ENCODE measurements at regions not wholly inside any gene's neighbourhood (a gene's known extent, or its start where the extent isn't known, plus 50 kb on each side); places are given as distances from the start of the nearest gene placed in this dataset.

DNA sequence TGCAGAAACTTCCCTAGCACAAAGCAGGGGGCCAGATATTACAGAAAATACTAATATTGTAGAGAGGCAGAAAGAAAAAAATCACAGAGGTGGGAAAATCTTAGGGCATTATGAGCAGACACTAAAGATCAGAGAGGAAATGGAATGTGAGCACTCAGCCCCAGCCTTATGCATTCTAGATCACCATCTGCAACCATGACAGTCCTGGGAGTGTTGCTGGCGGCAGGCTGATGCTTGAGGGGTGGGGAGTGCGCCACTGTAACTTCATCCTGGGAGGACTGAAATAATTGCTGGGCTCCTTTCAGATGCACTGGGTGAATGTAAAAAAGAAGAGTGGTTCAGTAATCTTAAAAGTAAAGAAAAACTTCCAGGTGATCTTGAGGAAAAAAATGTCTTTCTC, 427.6 kb upstream of the SEMA6D start:
- DNase-seq = no peak
- ATAC-seq = no peak
- H3K36me3 Mint-ChIP-seq (ENCODE audit: insufficient read depth) = no peaks in the 10 kb centered on the region
- no peaks in the 10 kb centered on the region for H3K9me3 Mint-ChIP-seq
- H3K4me1 Mint-ChIP-seq (ENCODE audit: low read depth) = no peaks in the 10 kb centered on the region
- H3K27me3 Mint-ChIP-seq (ENCODE audit: low read depth) = no peaks in the 10 kb centered on the region
- H3K4me3 Mint-ChIP-seq = no peak overlapping the region

DNA sequence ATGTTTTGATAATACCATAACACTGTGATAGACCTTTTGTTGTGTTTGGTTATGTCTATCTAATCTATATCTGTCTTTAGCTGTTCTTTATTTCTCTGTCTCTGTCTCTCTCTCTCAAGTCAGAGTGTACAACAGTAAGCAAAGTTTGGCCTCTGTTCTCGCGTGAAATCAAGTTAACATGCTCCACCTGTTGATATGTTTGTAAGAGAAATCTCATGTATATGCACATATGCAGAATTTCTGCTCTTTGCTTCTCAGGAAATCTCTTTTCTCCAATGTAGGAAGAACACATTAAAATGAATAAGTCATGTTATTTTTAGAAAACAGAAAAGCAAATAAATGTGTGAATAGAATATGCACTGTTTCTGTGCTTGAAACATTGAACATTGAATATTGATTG, 425.5 kb upstream of the SEMA6D start:
- ATAC-seq = no peak
- no peaks in the 10 kb centered on the region for H3K4me1 Mint-ChIP-seq (ENCODE audit: low read depth)
- no peaks in the 10 kb centered on the region for H3K27me3 Mint-ChIP-seq (ENCODE audit: low read depth)

DNA sequence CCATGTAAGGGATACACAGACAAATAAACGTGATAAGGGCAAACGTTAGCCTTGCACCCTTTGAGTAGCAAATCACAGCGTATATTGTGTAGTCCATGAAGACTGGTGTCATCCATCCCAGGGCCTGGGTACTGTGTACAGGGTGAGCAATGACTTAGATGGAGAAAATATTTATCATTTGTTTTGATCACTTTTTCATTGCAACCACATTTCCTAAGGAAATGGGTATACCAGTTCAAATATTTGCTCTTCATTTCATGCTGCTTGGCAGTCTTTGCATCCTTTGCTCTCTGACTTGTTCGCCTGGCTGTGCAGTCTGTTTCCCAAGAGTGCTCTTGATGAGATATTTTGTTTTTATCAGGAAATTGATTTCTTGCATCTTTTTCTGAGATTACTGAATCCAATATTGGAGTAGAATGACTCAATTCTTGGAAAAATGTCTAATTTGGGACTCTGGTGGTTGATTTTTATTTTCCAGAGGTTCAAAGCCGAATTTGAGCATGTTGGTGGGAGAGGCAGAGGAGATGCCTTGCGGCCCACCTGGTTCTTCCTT, 424.6 kb upstream of the SEMA6D start:
- no peaks in the 10 kb centered on the region for H3K27me3 Mint-ChIP-seq (ENCODE audit: low read depth)
- H3K36me3 Mint-ChIP-seq (ENCODE audit: insufficient read depth) = no peaks in the 10 kb centered on the region
- ATAC-seq (no peak), DNase-seq (no peak)
- H3K4me3 Mint-ChIP-seq = no peak overlapping the region
- H3K9me3 Mint-ChIP-seq = no peaks in the 10 kb centered on the region
- no peaks in the 10 kb centered on the region for H3K4me1 Mint-ChIP-seq (ENCODE audit: low read depth)

More for the DNA sequence above, 425.5 kb upstream of the SEMA6D start:
- Mint-ChIP-seq H3K9me3 (no peaks in the 10 kb centered on the region), H3K4me3 (no peak overlapping the region), H3K36me3 (ENCODE audit: insufficient read depth) (no peaks in the 10 kb centered on the region)
- DNase-seq = no peak

DNA sequence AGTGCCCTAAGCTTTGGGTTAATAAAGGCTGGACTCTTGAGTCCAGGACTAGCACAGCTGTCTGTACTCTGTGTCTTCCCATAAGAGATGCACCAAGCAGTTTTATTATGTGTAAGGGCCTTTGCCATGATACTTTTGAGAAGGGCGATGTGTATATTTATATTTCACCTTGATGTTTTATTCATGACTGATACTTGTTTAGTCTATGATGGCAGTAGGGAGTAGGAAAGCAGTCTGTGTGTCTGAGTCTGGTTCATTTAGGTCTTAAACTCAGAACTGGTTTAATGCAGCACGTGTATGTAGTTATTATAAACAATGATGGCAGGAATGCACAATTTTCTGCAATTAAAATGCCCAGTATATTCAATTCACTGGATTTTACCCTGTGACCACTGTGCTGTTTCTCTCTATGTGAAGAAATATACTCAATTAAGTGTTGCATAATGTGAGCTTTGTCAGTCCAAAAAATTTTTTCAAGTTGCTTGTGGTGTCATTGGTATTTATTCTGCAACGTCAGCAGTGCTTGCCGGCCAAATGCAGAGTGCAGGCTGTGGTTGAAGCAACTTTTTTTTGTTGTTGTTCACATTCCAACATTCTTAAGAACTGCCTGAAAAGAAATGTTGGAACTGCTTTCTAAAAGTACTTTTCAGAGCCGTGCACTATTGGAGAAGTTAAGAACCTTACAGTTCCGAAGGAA, 423.7 kb upstream of the SEMA6D start:
- H3K9me3 Mint-ChIP-seq = no peaks in the 10 kb centered on the region
- DNase-seq (no peak), ATAC-seq (no peak)
- no peaks in the 10 kb centered on the region for H3K27me3 Mint-ChIP-seq (ENCODE audit: low read depth)
- no peaks in the 10 kb centered on the region for H3K4me1 Mint-ChIP-seq (ENCODE audit: low read depth)
- H3K36me3 Mint-ChIP-seq (ENCODE audit: insufficient read depth) = no peaks in the 10 kb centered on the region
- H3K4me3 Mint-ChIP-seq = no peak overlapping the region

DNA sequence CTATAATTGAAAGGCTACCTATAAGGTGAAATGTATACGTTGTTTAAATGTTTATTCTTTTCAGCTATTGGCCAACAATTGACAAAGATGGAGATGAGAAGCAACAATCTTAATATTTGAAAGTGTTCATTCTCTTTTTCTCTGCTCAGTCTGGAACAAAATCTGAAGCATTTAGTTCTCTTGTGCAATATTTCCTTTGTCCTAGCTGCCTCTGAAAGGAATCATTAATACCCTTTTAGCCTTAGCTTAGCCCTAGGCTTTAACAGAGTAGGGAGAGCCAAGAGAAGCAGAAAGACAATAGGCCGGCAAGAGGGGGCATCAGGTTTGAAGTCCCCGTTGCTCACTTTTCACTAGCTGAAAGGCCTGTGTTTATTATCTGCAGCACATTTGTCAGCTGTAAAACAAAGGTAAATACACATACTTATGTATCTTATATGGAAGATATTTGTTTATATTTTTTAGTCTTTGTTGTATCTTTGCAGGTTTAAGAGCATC, 422.5 kb upstream of the SEMA6D start:
- Mint-ChIP-seq H3K9me3 (no peaks in the 10 kb centered on the region), H3K36me3 (ENCODE audit: insufficient read depth) (no peaks in the 10 kb centered on the region), H3K4me1 (ENCODE audit: low read depth) (no peaks in the 10 kb centered on the region), H3K4me3 (no peak overlapping the region), H3K27me3 (ENCODE audit: low read depth) (no peaks in the 10 kb centered on the region)
- ATAC-seq (no peak), DNase-seq (no peak)

DNA sequence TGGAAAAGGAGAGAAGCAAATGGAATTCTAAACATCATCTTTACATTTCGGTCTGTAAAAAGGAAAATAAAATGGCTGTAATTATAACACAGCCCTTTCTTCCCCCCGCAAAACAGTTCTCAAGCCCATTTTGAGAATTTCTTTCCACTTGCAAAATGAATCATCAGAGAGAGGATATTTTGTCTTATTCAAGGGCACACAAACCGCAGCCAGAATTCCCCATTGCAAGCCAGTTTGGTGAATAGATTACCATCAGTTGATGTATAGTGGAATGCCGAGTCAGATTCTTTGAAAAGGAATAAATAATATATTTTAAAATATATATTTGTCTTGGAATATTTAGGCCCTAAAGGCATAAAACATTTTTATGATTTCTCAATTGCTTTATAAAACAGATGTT, 420.4 kb upstream of the SEMA6D start:
- no peaks in the 10 kb centered on the region for H3K9me3 Mint-ChIP-seq
- no peak overlapping the region for H3K4me3 Mint-ChIP-seq
- H3K4me1 Mint-ChIP-seq (ENCODE audit: low read depth) = no peaks in the 10 kb centered on the region
- H3K36me3 Mint-ChIP-seq (ENCODE audit: insufficient read depth) = no peaks in the 10 kb centered on the region
- no peaks in the 10 kb centered on the region for H3K27me3 Mint-ChIP-seq (ENCODE audit: low read depth)
- DNase-seq = no peak
- no peak for ATAC-seq

DNA sequence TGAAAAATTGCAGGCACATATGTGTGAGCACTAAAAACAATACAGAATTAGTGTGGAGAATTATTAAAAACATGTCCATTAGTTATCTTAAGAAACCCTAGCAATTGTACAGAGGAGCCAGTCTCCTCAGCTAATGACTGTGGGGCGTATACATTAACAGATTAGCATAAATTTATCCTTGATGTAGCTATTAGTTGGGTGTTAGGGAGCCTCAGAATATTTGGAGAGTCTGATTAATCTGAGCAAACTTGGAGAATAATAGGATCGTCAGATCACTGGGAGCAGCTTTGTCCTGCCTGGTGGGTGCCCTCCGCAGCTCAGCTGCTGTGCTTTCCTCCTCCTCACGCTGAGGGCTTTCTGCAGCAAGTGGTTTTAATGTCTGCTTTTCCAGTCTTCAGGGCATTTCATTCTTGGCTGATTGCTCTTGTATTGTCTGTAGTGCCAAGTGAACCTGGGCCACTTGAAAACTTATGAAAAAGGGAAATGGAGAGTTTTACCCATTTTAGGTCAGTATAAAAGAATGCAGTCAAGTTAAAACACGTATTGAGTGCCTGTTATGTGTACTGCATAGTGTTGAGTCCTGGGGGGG, 417.4 kb upstream of the SEMA6D start:
- Mint-ChIP-seq H3K27me3 (ENCODE audit: low read depth) (no peaks in the 10 kb centered on the region), H3K9me3 (no peaks in the 10 kb centered on the region), H3K4me1 (ENCODE audit: low read depth) (no peaks in the 10 kb centered on the region), H3K4me3 (no peak overlapping the region), H3K36me3 (ENCODE audit: insufficient read depth) (no peaks in the 10 kb centered on the region)
- no peak for ATAC-seq
- DNase-seq = no peak

DNA sequence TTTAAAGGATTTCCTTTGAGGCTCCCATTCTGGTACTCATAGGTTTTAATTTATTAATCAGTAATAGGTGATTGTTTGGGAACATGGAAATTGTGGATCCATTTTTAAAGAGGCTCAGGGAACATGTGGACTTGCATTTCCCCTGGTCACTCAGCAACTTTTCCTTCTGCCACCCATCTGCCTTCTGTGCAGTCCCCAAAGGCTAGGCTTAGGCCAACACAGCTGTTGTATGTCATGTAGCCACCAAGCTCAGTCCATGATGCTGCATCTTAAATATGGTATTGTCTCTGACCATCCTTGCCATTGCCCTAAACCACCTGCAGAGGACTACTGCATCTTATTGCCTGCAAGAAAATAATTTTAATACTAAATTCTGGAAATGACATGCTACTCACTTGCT, 416.7 kb upstream of the SEMA6D start:
- Mint-ChIP-seq H3K4me1 (ENCODE audit: low read depth) (no peaks in the 10 kb centered on the region), H3K4me3 (no peak overlapping the region), H3K9me3 (no peaks in the 10 kb centered on the region), H3K36me3 (ENCODE audit: insufficient read depth) (no peaks in the 10 kb centered on the region), H3K27me3 (ENCODE audit: low read depth) (no peaks in the 10 kb centered on the region)
- ATAC-seq = no peak
- no peak for DNase-seq

DNA sequence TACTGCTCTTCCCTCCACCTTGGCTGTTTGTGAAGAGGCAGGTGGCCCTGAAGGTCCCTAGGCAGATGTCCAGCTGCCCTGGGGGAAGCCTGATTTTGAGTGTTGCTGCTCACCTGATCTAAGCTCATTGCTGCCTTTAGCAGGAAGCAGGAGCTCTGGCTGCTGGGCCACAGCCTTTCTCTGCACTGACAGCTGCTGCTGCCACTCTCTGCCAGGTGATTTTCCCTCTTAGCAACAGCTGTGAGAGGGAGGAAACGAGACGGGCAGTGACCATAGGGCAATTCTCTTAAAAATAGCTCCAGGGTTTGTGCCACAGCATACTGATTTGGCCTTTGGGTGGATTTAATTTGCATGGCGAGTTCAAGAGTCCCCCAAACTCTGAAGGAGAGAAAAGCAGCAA, 415.8 kb upstream of the SEMA6D start:
- H3K27me3 Mint-ChIP-seq (ENCODE audit: low read depth) = no peaks in the 10 kb centered on the region
- DNase-seq (no peak), ATAC-seq (no peak)
- no peak overlapping the region for H3K4me3 Mint-ChIP-seq
- H3K36me3 Mint-ChIP-seq (ENCODE audit: insufficient read depth) = no peaks in the 10 kb centered on the region
- no peaks in the 10 kb centered on the region for H3K4me1 Mint-ChIP-seq (ENCODE audit: low read depth)
- H3K9me3 Mint-ChIP-seq = no peaks in the 10 kb centered on the region

DNA sequence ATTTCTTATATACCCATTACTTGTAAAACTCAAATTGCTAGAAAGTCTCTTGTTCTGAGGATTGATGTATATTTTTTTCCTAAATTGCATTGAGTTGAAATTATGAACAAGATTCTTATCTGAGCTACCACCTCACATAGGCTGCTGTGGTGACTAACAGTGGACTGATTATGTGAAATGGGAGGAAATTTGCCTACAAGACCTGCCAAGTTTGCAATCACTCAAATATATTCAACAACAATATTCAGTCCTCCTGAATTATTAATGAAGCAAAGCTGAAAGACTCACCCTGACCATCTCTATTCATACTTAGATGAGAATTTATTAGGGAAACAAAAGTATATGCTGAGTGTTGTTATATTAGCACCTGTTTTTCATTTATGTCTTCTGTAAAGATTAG, 412.6 kb upstream of the SEMA6D start:
- DNase-seq (no peak), ATAC-seq (no peak)
- Mint-ChIP-seq H3K4me3 (no peak overlapping the region), H3K9me3 (no peaks in the 10 kb centered on the region), H3K4me1 (ENCODE audit: low read depth) (no peaks in the 10 kb centered on the region), H3K36me3 (ENCODE audit: insufficient read depth) (no peaks in the 10 kb centered on the region), H3K27me3 (ENCODE audit: low read depth) (no peaks in the 10 kb centered on the region)

DNA sequence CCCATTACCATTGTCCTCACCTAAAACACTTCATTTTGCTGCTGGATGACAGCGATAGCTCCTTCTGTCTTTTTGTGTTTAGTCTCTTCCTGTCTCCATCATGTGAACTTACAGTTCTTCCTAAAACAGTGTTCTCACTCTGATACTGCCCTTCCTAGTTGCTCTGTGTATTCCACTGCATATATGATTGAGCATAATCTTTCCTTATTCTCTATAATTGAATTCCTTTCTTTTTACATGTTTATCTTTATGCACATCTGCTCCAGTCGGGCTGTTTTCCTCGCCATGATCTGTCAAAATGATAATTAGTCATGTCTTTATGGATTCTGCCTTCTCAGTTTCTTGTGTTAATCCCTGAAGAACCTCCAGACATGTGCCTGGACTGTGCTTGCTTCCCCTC, 405.1 kb upstream of the SEMA6D start:
- DNase-seq = no peak
- Mint-ChIP-seq H3K9me3 (peaks cover 9% of the 10 kb centered on the region), H3K4me1 (ENCODE audit: low read depth) (no peaks in the 10 kb centered on the region), H3K36me3 (ENCODE audit: insufficient read depth) (no peaks in the 10 kb centered on the region), H3K4me3 (no peak overlapping the region), H3K27me3 (ENCODE audit: low read depth) (no peaks in the 10 kb centered on the region)
- no peak for ATAC-seq

DNA sequence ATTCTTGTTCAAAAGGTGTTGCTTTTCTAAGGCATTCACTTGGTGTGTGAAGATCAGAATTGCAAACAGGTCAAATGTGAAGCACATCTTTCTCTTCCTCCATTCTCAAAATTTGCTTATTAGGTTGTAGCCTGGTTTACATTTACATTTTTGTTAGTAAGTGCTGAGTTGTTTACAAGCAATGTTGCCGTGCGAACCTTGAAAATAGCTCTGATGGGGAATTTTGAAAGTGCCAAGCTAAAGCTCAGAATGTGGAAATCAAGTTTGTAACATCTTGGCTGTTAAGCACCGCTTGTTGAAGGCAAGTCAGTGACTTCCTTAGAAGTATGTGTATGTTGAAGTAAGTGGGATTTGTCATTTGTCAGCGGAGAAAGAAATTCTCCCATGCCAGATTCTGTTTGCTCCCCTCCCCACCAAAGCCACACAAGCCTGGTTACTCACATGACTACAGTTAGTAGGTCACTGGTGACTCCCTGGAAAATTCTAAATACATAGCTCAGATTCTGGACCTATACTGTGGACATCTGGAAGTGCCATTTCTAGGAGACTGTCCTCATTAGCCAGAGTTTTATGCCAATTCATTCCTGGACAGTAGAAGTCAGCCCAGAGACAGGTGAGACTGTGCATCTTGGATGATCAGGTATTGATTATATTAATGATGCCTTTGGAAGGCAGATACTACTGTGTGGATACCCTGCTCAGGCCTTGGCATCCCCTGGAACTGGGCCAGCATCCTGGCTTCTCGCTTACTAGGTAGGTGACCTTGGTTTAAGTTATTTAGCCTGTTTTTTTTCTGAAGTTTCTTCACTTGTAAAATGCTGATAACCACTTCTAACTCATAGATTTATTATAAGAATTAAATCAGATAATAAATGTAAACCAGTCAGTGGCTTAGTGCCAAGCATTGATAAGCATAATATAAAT, 390.6 kb upstream of the SEMA6D start:
- H3K27me3 Mint-ChIP-seq (ENCODE audit: low read depth) = peaks cover 5% of the 10 kb centered on the region
- H3K9me3 Mint-ChIP-seq = peaks cover 3% of the 10 kb centered on the region
- H3K36me3 Mint-ChIP-seq (ENCODE audit: insufficient read depth) = no peaks in the 10 kb centered on the region

DNA sequence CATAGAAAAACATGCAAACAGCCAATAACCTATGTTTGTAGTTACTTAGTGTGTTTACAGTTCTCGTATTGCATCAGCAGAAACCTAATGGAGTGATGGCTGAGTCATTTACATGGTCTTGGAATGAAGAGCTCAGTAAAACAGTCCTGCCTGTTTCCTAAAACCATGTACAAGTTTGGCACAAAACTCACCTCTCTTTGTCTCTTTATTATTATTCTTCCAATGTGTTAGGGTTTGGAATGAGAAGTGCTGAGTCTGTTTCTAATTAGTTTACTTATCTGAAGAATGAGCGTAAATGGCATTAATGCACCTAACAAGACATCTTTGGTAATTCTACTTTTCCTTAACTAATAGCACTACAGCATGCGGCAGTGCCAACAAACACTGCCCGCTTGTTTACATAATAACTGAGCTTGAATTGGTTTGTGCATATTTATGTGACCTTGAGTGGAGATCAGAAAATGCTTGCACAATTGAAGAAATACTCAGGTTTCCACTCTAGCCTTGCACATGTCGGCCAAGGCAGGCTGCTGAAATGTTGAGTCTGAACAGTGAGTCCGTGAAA, 385.4 kb upstream of the SEMA6D start:
- Mint-ChIP-seq H3K36me3 (ENCODE audit: insufficient read depth) (no peaks in the 10 kb centered on the region), H3K4me1 (ENCODE audit: low read depth) (no peaks in the 10 kb centered on the region), H3K4me3 (no peak overlapping the region), H3K9me3 (no peaks in the 10 kb centered on the region), H3K27me3 (ENCODE audit: low read depth) (no peaks in the 10 kb centered on the region)
- no peak for ATAC-seq
- DNase-seq = no peak

More for the DNA sequence above, 390.6 kb upstream of the SEMA6D start:
- DNase-seq (no peak), ATAC-seq (no peak)
- H3K4me1 Mint-ChIP-seq (ENCODE audit: low read depth) = no peaks in the 10 kb centered on the region
- H3K4me3 Mint-ChIP-seq = no peak overlapping the region

DNA sequence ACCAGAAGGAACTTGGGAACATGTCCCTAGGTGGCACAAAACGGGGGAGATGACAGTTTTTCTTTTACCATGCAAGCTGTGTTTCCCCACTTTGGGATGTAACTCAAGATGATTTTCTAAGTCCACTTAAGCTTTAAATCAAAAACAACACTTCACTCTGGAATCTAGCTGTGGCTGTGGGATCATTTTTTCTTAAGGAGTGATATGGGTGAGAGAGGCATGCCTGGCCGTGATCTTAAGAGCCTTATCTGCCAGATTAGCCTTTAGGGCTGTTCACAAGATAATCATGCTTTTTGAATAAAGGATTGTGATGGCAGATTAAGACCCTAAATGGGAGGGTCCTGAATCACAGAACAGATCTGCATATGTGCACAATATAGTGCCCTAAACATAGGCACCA, 384.8 kb upstream of the SEMA6D start:
- Mint-ChIP-seq H3K36me3 (ENCODE audit: insufficient read depth) (no peaks in the 10 kb centered on the region), H3K4me3 (no peak overlapping the region), H3K9me3 (no peaks in the 10 kb centered on the region), H3K4me1 (ENCODE audit: low read depth) (no peaks in the 10 kb centered on the region), H3K27me3 (ENCODE audit: low read depth) (no peaks in the 10 kb centered on the region)
- no peak for ATAC-seq
- DNase-seq = no peak

All from activated T-cell treated with anti-CD3 and anti-CD28 coated beads, Interleukin-2, amount 50 U/mL, for 4 hours (primary cell).